ENCODE measurements at regions not wholly inside any gene's neighbourhood (a gene's known extent, or its start where the extent isn't known, plus 50 kb on each side); places are given as distances from the start of the nearest gene placed in this dataset.
"Not testable (repeated sequence)": the region's sequence is repeated elsewhere in the genome, so short reads cannot be mapped to it uniquely, and the experiment has no call there.

DNA sequence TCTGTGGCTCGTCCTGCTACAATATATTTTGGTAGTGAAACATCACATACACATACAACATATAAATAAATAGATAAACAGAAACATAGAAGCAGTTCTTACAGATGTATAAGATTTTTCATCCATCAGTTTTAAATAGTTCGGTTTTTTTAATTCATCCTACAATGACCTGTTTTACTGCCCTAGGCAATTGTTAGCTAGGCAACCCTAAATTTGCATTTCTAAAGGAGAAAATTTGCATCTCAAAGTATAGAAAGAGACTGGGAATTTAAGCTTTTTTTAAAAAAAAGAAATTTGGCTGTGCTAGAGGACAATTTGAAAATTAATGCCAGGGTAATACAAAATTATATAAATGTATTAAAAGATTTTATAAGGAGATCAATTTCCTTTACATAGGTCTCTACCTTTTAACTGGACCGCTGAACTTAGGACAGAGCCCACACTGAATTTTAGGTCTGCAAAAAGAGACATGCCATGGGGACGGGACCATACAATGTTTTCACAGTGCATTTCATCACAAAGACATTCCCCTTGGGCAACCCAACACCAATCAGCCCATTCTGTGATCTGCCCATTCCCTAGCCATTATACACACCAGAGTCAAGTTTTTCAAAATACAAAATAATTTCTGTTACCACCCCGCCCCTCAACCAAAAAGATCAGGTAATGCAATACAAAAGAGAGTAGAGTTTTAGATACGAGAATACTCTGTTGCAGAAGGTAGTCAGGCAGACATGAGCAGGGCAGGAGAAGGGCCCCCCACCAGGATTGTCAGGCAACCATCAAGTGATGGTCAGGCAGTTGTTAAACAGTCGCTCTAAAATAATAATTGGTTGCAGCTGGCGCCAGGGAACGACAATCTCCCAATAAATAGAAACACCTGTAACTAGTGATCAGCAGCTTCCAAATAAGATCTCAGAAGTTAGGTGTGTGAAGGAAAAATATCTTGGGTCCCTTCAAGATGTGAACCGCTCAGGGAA is 299.7 kb upstream of the SGCG start:
- Histone ChIP-seq H3K27me3 (peaks cover 0 to 4% (median 0%) of the 10 kb centered on the region in 7 donors), H3K4me1 (no peaks in the 10 kb centered on the region), H3K9me3 (peaks cover 0 to 4% (median 0%) of the 10 kb centered on the region in 11 donors), H3K27ac (no peak overlapping the region), H3K36me3 (no peaks in the 10 kb centered on the region), H3K4me3 (no peak overlapping the region)
- intact Hi-C loops (cut with DNase I), result no loop called here
- 74 to 80% methylated on average over 10 of the region's 10 CpGs for WGBS, 2 donors
- TF ChIP-seq, protein P1, sequence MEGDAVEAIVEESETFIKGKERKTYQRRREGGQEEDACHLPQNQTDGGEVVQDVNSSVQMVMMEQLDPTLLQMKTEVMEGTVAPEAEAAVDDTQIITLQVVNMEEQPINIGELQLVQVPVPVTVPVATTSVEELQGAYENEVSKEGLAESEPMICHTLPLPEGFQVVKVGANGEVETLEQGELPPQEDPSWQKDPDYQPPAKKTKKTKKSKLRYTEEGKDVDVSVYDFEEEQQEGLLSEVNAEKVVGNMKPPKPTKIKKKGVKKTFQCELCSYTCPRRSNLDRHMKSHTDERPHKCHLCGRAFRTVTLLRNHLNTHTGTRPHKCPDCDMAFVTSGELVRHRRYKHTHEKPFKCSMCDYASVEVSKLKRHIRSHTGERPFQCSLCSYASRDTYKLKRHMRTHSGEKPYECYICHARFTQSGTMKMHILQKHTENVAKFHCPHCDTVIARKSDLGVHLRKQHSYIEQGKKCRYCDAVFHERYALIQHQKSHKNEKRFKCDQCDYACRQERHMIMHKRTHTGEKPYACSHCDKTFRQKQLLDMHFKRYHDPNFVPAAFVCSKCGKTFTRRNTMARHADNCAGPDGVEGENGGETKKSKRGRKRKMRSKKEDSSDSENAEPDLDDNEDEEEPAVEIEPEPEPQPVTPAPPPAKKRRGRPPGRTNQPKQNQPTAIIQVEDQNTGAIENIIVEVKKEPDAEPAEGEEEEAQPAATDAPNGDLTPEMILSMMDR (IDR thresholded peaks at IDR 0.05), result no peak
- DNase-seq (no peak), ATAC-seq (no peak)

DNA sequence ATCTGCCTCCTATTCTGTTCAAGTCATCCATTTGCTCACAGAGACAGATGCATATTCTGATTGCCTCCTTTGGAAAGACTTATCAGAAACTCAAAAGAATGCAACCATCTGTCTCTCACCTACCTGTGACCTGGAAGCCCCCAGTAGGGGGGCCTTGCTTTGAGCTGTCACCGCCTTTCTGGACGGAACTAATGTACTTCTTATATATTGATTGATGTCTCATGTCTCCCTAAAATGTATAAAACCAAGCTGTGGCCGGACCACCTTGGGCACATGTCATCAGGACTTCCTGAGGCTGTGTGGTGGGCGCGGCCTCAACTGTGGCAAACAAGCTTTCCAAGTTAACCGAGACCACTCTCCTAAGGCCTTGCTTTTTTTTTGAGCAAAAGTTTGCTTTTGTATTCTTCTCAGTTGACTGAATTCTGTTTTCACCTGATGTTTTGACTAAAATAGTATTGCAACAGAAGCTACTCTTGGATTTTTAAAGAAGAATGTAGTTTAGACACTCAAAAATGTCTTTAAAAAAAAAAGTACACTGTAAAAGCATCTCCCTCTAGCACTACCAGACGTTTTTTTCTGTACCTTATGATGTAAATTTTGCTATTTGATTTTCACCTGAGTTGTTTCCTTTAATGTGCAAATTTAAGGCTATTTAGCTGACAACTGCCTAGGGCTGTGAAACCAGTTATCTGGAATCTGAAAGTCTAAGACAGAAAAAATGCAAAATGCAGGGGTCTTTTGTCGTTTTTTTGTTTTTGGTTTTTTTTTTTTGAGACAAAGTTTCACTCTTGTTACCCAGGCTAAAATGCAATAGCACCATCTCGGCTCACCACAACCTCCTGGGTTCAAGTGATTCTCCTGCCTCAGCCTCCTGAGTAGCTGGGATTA is 298.8 kb upstream of the SGCG start:
- WGBS, 2 donors, result 60 to 68% methylated on average over 9 of the region's 9 CpGs
- ATAC-seq, result not testable (repeated sequence)

DNA sequence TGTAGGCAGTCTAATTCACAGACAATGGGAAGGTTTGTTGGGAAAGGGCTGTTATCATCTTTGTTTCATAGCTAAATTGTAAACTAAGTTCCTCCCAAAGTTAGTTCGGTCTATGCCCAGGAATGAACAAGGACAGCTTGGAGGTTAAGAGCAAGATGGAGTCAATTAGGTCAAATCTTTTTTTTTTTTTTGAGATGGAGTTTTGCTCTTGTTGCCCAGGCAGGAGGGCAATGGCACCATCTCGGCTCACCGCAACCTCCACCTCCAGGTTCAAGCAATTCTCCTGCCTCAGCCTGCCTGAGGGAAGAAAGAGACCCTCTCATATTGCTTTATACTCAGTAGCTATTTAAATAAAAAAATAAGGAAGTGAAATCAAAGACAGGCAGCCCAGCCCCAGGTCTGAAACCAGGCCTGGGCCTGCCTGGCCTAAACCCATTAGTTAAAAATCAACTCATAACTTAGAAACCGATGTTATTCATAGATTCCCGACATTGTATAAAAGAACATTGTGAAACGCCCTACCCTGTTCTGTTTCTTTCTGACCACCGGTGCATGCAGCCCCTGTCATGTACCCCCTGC is 297.4 kb upstream of the SGCG start:
- TF ChIP-seq, protein P1 (IDR thresholded peaks at IDR 0.05), result no peak
- intact Hi-C loops (cut with DNase I), result no loop called here
- H3K27ac ChIP-seq, result no peak overlapping the region
- no peak overlapping the region for H3K4me3 ChIP-seq
- peaks cover 0 to 4% (median 0%) of the 10 kb centered on the region in 7 donors for H3K27me3 ChIP-seq
- no peaks in the 10 kb centered on the region for H3K9me3 ChIP-seq
- no peaks in the 10 kb centered on the region for H3K4me1 ChIP-seq
- DNase-seq (no peak), ATAC-seq (no peak)
- 82 to 87% methylated on average over 7 of the region's 7 CpGs for WGBS, 2 donors
- no peaks in the 10 kb centered on the region for H3K36me3 ChIP-seq

More for the DNA sequence above, 298.8 kb upstream of the SGCG start:
- intact Hi-C loops (cut with DNase I); H3K27ac ChIP-seq; DNase-seq; H3K27me3 ChIP-seq; H3K36me3 ChIP-seq; H3K4me3 ChIP-seq; H3K9me3 ChIP-seq; H3K4me1 ChIP-seq: not testable (repeated sequence)

DNA sequence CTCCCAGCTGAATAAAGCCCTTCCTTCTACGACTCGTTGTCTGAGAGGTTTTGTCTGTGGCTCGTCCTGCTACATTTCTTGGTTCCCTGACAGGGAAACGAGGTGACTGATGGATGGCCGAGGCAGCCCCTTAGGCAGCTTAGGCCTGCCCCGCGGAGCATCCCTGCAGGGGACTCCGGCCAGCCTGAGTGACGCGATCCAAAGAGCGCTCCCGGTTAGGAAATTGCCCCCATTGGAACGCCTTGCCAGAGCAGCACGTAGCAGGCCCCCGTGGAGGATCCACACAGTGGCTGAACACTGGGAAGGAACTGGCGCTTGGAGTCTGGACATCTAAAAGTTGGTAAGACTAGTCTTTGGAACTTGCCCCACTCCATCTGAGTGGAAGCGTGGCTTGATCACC is 296.8 kb upstream of the SGCG start:
- ATAC-seq (no peak), DNase-seq (no peak)
- intact Hi-C loops (cut with DNase I), result no loop called here
- TF ChIP-seq, protein P1 (IDR thresholded peaks at IDR 0.05), result no peak
- Histone ChIP-seq H3K27me3 (peaks cover 0 to 4% (median 0%) of the 10 kb centered on the region in 7 donors), H3K27ac (no peak overlapping the region), H3K4me3 (no peak overlapping the region), H3K9me3 (no peaks in the 10 kb centered on the region), H3K36me3 (no peaks in the 10 kb centered on the region), H3K4me1 (no peaks in the 10 kb centered on the region)
- 73 to 89% methylated on average over 17 of the region's 17 CpGs for WGBS, 2 donors

DNA sequence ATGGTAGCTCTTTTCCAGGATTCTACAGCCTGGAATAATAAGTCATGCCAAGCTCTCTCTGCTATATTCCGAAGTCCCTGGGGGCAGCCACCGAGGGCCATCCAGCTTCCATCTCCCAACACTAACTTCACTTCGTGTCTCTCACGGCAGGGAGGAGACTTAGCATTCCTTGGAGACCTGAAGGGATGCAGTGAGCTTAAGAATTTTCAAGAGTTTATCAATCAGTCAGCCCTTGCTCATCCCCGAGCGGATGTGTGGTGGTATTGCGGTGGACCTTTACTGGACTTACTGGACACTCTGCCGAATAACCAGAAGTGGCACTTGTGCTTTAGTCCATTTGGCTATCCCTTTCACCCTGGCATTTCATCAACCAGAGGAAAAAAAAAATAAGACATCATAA is 294.7 kb upstream of the SGCG start:
- ATAC-seq; intact Hi-C loops (cut with DNase I); H3K27me3 ChIP-seq; H3K27ac ChIP-seq; H3K4me3 ChIP-seq; DNase-seq; H3K36me3 ChIP-seq; H3K4me1 ChIP-seq; H3K9me3 ChIP-seq: not testable (repeated sequence)
- WGBS, 2 donors, result 79 to 87% methylated on average over 8 of the region's 8 CpGs

DNA sequence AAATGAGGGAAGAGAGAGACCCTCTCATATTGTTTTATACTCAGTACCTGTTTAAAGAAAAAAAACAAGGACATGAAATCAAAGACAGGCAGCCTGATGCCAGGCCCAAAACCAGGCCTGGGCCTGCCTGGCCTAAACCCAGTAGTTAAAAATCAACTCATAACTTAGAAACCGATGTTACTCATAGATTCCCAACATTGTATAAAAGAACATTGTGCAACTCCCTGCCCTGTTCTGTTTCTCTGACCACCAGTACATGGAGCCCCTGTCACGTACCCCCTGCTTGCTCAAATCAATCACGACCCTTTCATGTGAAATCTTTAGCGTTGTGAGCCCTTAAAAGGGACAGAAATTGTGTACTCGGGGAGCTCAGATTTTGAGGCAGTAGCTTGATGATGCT is 291.4 kb upstream of the SGCG start:
- WGBS, 2 donors, result 83 to 86% methylated on average over 5 of the region's 5 CpGs
- peaks cover 0 to 11% (median 0%) of the 10 kb centered on the region in 11 donors for H3K9me3 ChIP-seq
- DNase-seq; H3K4me3 ChIP-seq; H3K27ac ChIP-seq; H3K36me3 ChIP-seq; ATAC-seq; H3K27me3 ChIP-seq; intact Hi-C loops (cut with DNase I); H3K4me1 ChIP-seq: not testable (repeated sequence)
